Right lobe of liver (tissue), 6 donors: ENCODE measurements at regions not wholly inside any gene's neighbourhood (a gene's known extent, or its start where the extent isn't known, plus 50 kb on each side); places are given as distances from the start of the nearest gene placed in this dataset.
"Not testable (repeated sequence)": the region's sequence is repeated elsewhere in the genome, so short reads cannot be mapped to it uniquely, and the experiment has no call there.

Experiments used
- ATAC-seq, 4 donors: fragments of 200-7000 bp; cut with Tn5 transposase; one replicate each; pipeline ENCODE4 v1.9.1; 2020; ENCODE audit warnings: mild to moderate bottlenecking in 4 of 4, moderate library complexity in 4 of 4
- DNase-seq, 3 donors: peaks; one replicate each; pipeline ENCODE4 v3.0.0-alpha.2; 2020
- H3K27ac ChIP-seq, 3 donors: fragments of 200-600 bp; one replicate each; pipeline ENCODE4 v1.8.0; 2022
- H3K27me3 ChIP-seq, 2 donors: fragments of 200-600 bp; one replicate each; pipeline ENCODE4 v1.8.0; 2022
- H3K36me3 ChIP-seq, 4 donors: fragments of 200-600 bp; sonication (generic) in 1 of 4; one replicate each; pipeline versions ENCODE4 v1.5.1 to v1.8.0; 2017 to 2022; ENCODE audit warnings: control low read depth in 1 of 4
- H3K4me1 ChIP-seq, 4 donors: fragments of 200-600 bp; sonication (generic) in 1 of 4; one replicate each; pipeline versions ENCODE4 v1.5.1 to v1.8.0; 2017 to 2022; ENCODE audit warnings: control low read depth in 1 of 4
- H3K4me3 ChIP-seq, 3 donors: fragments of 200-600 bp; one replicate each; pipeline ENCODE4 v1.8.0; 2022
- H3K9me3 ChIP-seq, 4 donors: fragments of 200-600 bp; sonication (generic) in 1 of 4; one replicate each; pipeline versions ENCODE4 v1.5.1 to v1.8.0; 2017 to 2022; ENCODE audit warnings: control low read depth in 1 of 4
- POLR2A ChIP-seq: fragments of 450-650 bp; IDR thresholded peaks from one replicate; pipeline ENCODE4 v1.6.1; 2017; ENCODE audit warnings: antibody characterized with exemption, mild to moderate bottlenecking
- WGBS: methylation state at CpG from one replicate; pipeline ENCODE4 v1.1.6; 2018; ENCODE audit warnings: low coverage, low lambda C conversion rate; ENCODE audit not compliant: insufficient coverage; ENCODE audit errors: missing lambda C conversion rate; 5-methylcytosine and 5-hydroxymethylcytosine counted together
- intact Hi-C, 2 donors: fragments of 100-400 bp; cut with DNase I; formaldehyde crosslinking; loops; one replicate each; pipeline versions ENCODE4 v1.11.2 to v1.14.1; 2022
- TF ChIP-seq, protein P1 (sequence below), 4 donors: fragments of 200-600 bp in 3 of 4; fragments of 450-650 bp in 1 of 4; IDR thresholded peaks; one replicate each; pipeline versions ENCODE4 v1.5.1 to v1.8.0; 2016 to 2022; ENCODE audit warnings: antibody characterized with exemption in 4 of 4, mild to moderate bottlenecking in 2 of 4
- donor health status: DM: no; HTN: yes; CAD: no.
- donor health status: DM: no; HTN: no; CAD: no.
- donor health status: DM: no; HTN: no; CAD: no.
- donor health status: DM: no; HTN: yes; CAD: no.
- donor health status: DM: no; HTN: yes; CAD: no.

DNA sequence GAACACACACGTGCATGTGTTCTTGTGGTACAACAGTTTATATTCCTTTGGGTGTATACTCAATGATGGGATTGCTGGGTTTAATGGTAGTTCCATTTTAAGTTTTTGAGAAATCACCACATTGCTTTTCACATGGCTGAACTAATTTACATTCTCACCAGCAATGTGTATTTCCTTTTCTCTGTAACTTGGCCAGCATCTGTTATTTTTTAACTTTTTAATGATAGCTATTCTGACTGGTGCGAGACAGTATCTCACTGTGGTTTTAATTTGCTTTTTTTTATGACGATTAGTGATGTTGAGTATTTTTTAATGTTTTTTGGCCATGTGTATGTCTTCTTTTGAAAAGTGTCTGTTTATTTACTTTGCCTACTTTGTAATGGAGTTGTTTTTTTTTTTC is 256.6 kb downstream of the ZWINT start:
- TF ChIP-seq POLR2A = no peak
- TF ChIP-seq, protein P1, sequence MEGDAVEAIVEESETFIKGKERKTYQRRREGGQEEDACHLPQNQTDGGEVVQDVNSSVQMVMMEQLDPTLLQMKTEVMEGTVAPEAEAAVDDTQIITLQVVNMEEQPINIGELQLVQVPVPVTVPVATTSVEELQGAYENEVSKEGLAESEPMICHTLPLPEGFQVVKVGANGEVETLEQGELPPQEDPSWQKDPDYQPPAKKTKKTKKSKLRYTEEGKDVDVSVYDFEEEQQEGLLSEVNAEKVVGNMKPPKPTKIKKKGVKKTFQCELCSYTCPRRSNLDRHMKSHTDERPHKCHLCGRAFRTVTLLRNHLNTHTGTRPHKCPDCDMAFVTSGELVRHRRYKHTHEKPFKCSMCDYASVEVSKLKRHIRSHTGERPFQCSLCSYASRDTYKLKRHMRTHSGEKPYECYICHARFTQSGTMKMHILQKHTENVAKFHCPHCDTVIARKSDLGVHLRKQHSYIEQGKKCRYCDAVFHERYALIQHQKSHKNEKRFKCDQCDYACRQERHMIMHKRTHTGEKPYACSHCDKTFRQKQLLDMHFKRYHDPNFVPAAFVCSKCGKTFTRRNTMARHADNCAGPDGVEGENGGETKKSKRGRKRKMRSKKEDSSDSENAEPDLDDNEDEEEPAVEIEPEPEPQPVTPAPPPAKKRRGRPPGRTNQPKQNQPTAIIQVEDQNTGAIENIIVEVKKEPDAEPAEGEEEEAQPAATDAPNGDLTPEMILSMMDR (IDR thresholded peaks at IDR 0.05) = no peak
- H3K4me3 ChIP-seq = no peak overlapping the region
- H3K27me3 ChIP-seq = no peaks in the 10 kb centered on the region
- no peaks in the 10 kb centered on the region for H3K9me3 ChIP-seq
- no peaks in the 10 kb centered on the region for H3K36me3 ChIP-seq
- no peak for DNase-seq
- WGBS = 36% methylated on average over 3 of the region's 3 CpGs
- ATAC-seq = peak in 2 of 4 donors; percentile 62 to 64
- no peak overlapping the region for H3K27ac ChIP-seq
- H3K4me1 ChIP-seq = peaks cover 0 to 9% (median 0%) of the 10 kb centered on the region in 4 donors
- intact Hi-C loops = no loop called here

DNA sequence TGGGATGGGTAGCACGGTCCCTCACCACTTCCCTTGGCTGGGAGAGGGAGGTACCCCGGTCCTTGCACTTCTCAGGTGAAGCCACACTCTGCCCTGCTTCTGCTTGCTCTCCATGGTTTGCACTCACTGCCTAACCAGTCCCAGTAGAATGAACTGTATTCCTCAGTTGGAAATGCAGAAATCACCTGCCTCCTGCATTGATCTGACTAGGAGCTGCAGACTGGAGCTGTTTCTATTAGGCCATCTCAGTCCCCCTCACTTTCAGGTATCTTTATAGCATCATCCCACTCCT is 264.9 kb downstream of the ZWINT start:
- no peaks in the 10 kb centered on the region for H3K36me3 ChIP-seq
- WGBS = no CpG with 5 or more reads among the region's 2 CpGs
- TF ChIP-seq, protein P1 (IDR thresholded peaks at IDR 0.05) = no peak
- TF ChIP-seq POLR2A = no peak
- no peak for DNase-seq
- peaks cover 0 to 17% (median 7%) of the 10 kb centered on the region in 4 donors for H3K4me1 ChIP-seq
- H3K27ac ChIP-seq = no peak overlapping the region
- intact Hi-C loops = no loop called here
- ATAC-seq = peak in 2 of 4 donors; percentile 29 to 59
- H3K27me3 ChIP-seq = no peaks in the 10 kb centered on the region
- no peak overlapping the region for H3K4me3 ChIP-seq
- H3K9me3 ChIP-seq = no peaks in the 10 kb centered on the region

DNA sequence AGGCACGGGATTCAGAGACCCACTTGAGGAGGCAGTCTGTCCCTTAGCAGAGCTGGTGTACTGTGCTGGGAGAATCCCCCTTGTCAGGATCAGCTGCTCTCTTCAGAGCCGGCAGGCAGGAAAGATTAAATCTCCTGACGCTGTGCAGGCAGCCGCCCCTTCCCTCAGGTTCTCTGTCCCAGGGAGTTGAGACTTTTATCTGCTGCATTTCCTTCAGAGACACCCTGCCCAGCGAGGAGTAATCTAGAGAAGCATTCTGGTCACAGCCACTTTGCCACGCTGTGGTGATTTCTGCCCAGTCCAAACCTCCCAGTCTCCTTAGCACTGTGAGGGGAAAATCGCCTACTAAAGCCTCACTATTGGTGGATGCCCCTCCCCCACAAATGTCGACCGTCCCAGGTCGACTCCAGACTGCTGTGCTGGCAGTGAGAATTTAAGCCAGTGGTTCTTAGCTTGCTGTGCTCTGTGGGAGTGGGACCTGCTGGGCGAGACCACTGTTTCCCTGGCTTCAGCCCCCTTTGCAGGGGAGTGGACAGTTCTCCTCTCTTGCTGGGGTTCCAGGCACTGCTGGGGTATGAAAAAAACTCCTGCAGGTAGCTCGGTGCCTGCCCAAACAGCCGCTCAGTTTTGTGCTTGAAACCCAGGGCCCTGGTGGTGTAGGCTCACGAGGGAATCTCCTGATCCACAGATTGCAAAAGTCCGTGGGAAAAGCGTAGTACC is 265.4 kb downstream of the ZWINT start:
- intact Hi-C loops = no loop called here
- Histone ChIP-seq H3K36me3 (no peaks in the 10 kb centered on the region), H3K4me1 (peaks cover 0 to 22% (median 9%) of the 10 kb centered on the region in 4 donors), H3K9me3 (no peaks in the 10 kb centered on the region), H3K27ac (no peak overlapping the region), H3K27me3 (no peaks in the 10 kb centered on the region), H3K4me3 (no peak overlapping the region)
- TF ChIP-seq POLR2A = no peak
- TF ChIP-seq, protein P1 (IDR thresholded peaks at IDR 0.05) = no peak
- peak in 1 of 3 donors; percentile 47 for DNase-seq
- WGBS = 65% methylated on average over 7 of the region's 16 CpGs
- ATAC-seq = peak in 1 of 4 donors; percentile 47

DNA sequence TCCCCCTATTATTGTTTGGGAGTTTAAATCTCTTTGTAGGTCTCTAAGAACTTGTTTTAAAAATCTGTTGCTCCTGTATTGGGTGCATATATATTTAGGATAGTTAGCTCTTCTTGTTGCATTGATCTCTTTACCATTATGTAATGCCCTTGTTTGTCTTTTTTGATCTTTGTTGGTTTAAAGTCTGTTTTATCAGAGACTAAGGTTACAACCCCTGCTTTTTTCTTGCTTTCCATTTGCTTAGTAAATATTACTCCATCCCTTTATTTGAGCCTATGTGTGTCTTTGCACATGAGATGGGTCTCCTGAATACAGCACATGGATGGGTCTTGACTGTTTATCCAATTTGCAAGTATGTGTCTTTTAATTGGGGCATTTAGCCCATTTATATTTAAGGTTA is 267.4 kb downstream of the ZWINT start:
- DNase-seq, H3K4me3 ChIP-seq, H3K27me3 ChIP-seq, H3K27ac ChIP-seq, H3K36me3 ChIP-seq, ATAC-seq, intact Hi-C loops, H3K9me3 ChIP-seq: not testable (repeated sequence)
- H3K4me1 ChIP-seq = peaks cover 0 to 26% (median 11%) of the 10 kb centered on the region in 4 donors

DNA sequence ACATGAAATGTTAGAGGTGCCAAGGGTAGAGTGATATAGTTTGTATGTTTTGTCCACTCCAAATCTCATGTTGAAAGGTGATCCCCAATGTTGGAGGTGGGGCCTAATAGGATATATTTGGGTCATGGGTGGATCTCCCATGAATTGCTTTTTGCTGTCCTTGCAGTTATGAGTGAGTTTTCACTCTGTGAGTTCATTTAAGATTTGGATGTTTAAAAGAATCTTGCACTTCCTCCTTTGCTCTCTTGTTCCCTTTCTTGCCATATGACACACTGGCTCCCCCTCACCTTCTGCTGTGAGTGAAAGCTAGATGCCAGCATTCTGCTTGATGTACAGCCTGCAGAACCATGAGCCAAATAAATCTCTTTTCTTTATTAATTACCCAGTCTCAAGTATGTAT is 269.2 kb downstream of the ZWINT start:
- DNase-seq (no peak), ATAC-seq (no peak)
- no peak overlapping the region for H3K27ac ChIP-seq
- H3K36me3 ChIP-seq = no peaks in the 10 kb centered on the region
- no peak overlapping the region for H3K4me3 ChIP-seq
- no peaks in the 10 kb centered on the region for H3K9me3 ChIP-seq
- H3K27me3 ChIP-seq = no peaks in the 10 kb centered on the region
- TF ChIP-seq, protein P1 (IDR thresholded peaks at IDR 0.05) = no peak
- TF ChIP-seq POLR2A = no peak
- intact Hi-C loops = no loop called here
- H3K4me1 ChIP-seq = peaks cover 0 to 26% (median 11%) of the 10 kb centered on the region in 4 donors
